Stomach (tissue), 8 donors: ENCODE measurements at regions not wholly inside any gene's neighbourhood (a gene's known extent, or its start where the extent isn't known, plus 50 kb on each side); places are given as distances from the start of the nearest gene placed in this dataset.

ENCODE experiments used
- DNase-seq, 2 donors: peaks; one replicate each; pipeline versions ENCODE4 v3.0.0 to v3.0.0-alpha.2; 2013 to 2019
- H3K27ac ChIP-seq, 5 donors: fragments of 200-600 bp in 4 of 5; sonication (generic) in 4 of 5; one replicate each; pipeline ENCODE4 v1.5.1; 2013 to 2019; ENCODE audit warnings: mild to moderate bottlenecking in 1 of 5, moderate library complexity in 1 of 5
- H3K27me3 ChIP-seq, 3 donors: fragments of 200-600 bp; sonication (generic); one replicate each; pipeline ENCODE4 v1.5.1; 2017 to 2019; ENCODE audit warnings: mixed run types in 1 of 3
- H3K36me3 ChIP-seq, 4 donors: fragments of 200-600 bp; sonication (generic); 1 replicate in 3 of 4; 2 replicates in 1 of 4; pipeline ENCODE4 v1.5.1; 2016 to 2019
- H3K4me1 ChIP-seq, 4 donors: fragments of 200-600 bp; sonication (generic); one replicate each; pipeline ENCODE4 v1.5.1; 2016 to 2019
- H3K4me3 ChIP-seq, 4 donors: fragments of 200-600 bp; sonication (generic) in 3 of 4; one replicate each; pipeline ENCODE4 v1.5.1; 2016 to 2019; ENCODE audit warnings: mild to moderate bottlenecking in 1 of 4
- H3K9me3 ChIP-seq, 4 donors: fragments of 200-600 bp; sonication (generic); one replicate each; pipeline ENCODE4 v1.5.1; 2016 to 2019
- EP300 ChIP-seq: sonication (generic); formaldehyde crosslinking; IDR thresholded peaks from one replicate; pipeline ENCODE4 v1.6.1; 2017; ENCODE audit warnings: antibody characterized with exemption
- POLR2A ChIP-seq, 4 donors: fragments of 450-650 bp; IDR thresholded peaks; one replicate each; pipeline ENCODE4 v1.6.1; 2016; ENCODE audit warnings: antibody characterized with exemption in 4 of 4, control low read depth in 2 of 4, mild to moderate bottlenecking in 1 of 4, moderate library complexity in 1 of 4
- POLR2AphosphoS5 ChIP-seq, 3 donors: sonication (generic); formaldehyde crosslinking; IDR thresholded peaks; one replicate each; pipeline ENCODE4 v1.6.1; 2016; ENCODE audit warnings: antibody characterized with exemption in 3 of 3
- WGBS, 5 donors: extraction: QIAGEN DNeasy Blood & Tissue Kit in 3 of 5; methylation state at CpG; one replicate each; pipeline versions ENCODE4 v1.1.5 to v1.1.7; 2013 to 2018; 5-methylcytosine and 5-hydroxymethylcytosine counted together
- intact Hi-C: fragments of 100-400 bp; cut with DNase I; formaldehyde crosslinking; loops from one replicate; pipeline ENCODE4 v1.15.1; 2023; ENCODE audit warnings: low total_unique reads
- TF ChIP-seq, protein P1 (sequence below), 7 experiments: fragments of 450-650 bp in 4 of 7; fragments of 200-600 bp in 3 of 7; sonication (generic) in 3 of 7; IDR thresholded peaks; one replicate each; pipeline ENCODE4 v1.5.1; 2016 to 2019; ENCODE audit warnings: antibody characterized with exemption in 7 of 7, control low read depth in 2 of 7, mild to moderate bottlenecking in 1 of 7
- donor health status: healthy with polysubstance abuse.
- donor health status: Bipolar disorder and iron deficiency.
- donor health status: healthy.

DNA sequence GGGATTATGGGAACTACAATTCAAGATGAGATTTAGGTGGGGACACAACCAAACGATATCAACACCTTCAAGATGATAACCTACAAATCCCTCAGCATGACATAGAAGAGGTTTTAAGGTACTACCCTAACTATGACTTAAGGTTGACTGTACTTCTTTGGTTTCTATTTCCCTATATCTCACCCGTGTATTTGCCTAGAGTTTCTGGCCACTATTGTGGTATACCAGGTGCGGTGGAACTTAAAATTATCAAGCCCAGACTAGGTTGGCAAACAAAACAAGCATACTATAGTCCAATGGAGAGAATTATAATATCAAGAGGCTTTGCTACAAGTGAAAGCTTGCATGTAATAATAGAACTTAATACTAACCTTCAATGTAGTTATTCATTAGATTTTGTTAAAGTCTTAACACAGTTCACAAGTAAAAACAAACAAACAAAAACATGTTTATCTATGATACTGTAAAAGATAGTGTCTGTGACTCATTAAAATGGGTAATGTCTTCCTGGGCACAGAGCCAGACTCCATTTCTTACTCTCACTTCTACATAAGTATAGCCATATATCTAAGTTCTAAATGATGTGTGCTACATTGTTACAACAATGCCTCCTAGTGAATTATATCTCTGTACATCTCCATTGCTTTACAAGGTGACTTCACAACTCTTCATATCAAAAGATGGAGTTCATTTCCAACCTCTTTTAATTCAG is 479.1 kb downstream of the ZBBX start:
- Histone ChIP-seq H3K36me3 (no peaks in the 10 kb centered on the region), H3K27ac (no peak overlapping the region), H3K4me3 (no peak overlapping the region), H3K4me1 (no peaks in the 10 kb centered on the region), H3K27me3 (no peaks in the 10 kb centered on the region), H3K9me3 (no peaks in the 10 kb centered on the region)
- TF ChIP-seq POLR2A (IDR thresholded peaks at IDR 0.05) (no peak), POLR2AphosphoS5 (IDR thresholded peaks at IDR 0.05) (no peak), EP300 (no peak)
- TF ChIP-seq, protein P1, sequence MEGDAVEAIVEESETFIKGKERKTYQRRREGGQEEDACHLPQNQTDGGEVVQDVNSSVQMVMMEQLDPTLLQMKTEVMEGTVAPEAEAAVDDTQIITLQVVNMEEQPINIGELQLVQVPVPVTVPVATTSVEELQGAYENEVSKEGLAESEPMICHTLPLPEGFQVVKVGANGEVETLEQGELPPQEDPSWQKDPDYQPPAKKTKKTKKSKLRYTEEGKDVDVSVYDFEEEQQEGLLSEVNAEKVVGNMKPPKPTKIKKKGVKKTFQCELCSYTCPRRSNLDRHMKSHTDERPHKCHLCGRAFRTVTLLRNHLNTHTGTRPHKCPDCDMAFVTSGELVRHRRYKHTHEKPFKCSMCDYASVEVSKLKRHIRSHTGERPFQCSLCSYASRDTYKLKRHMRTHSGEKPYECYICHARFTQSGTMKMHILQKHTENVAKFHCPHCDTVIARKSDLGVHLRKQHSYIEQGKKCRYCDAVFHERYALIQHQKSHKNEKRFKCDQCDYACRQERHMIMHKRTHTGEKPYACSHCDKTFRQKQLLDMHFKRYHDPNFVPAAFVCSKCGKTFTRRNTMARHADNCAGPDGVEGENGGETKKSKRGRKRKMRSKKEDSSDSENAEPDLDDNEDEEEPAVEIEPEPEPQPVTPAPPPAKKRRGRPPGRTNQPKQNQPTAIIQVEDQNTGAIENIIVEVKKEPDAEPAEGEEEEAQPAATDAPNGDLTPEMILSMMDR (IDR thresholded peaks at IDR 0.05) = no peak
- WGBS, 5 donors = 36 to 61% (median 38%) methylated on average over 3 of the region's 3 CpGs
- peak in 1 of 2 donors; percentile 2 for DNase-seq
- intact Hi-C loops = no loop called here

DNA sequence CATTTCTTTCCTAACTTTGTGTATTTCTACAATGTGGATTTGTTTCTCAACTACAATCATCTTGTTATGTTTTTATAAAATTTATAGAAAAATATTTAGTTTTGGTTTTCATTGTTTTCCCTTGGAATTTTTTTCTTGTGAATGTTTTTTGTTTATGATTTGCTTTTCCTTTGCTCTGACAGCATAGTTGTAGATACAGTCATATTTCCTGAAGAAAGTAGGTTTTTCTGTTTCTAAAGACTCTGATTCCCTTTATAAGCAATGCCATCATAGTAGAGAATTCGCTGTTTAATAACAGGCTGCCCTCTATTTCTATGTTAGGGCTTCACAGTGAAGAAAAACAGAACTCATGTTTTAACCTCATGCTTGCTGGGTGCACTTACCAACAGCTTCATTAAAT is 482.3 kb downstream of the ZBBX start:
- TF ChIP-seq, protein P1 (IDR thresholded peaks at IDR 0.05) = no peak
- no peak for TF ChIP-seq EP300
- no peak for TF ChIP-seq POLR2A (IDR thresholded peaks at IDR 0.05)
- TF ChIP-seq POLR2AphosphoS5 (IDR thresholded peaks at IDR 0.05) = no peak
- H3K4me3 ChIP-seq = no peak overlapping the region
- no peak overlapping the region for H3K27ac ChIP-seq
- H3K9me3 ChIP-seq = no peaks in the 10 kb centered on the region
- DNase-seq = no peak
- H3K4me1 ChIP-seq = no peaks in the 10 kb centered on the region
- intact Hi-C loops = no loop called here
- H3K36me3 ChIP-seq = no peaks in the 10 kb centered on the region
- WGBS, 5 donors = 64 to 86% (median 72%) methylated on average over 1 of the region's 1 CpG
- no peaks in the 10 kb centered on the region for H3K27me3 ChIP-seq

DNA sequence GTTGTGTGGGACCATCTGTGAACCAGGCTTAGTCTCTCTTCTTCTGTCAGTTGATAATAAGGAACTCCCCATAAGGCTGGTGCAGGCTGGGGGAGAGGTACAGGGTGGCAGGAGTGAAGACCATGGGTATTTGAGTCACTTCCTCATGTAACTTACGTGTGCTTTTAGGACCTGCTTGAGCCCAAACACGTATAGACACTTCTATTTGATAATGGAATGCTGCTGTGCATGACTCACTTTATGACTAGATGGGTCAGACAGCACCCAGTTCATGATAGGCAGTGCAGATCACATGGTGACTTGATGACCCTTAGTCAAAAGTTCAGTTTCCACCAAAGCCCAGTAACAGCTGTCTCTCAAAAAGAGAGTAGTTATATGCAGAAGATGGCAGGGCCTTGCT is 490.9 kb downstream of the ZBBX start:
- Histone ChIP-seq H3K4me3 (no peak overlapping the region), H3K36me3 (no peaks in the 10 kb centered on the region), H3K27ac (no peak overlapping the region), H3K4me1 (no peaks in the 10 kb centered on the region), H3K9me3 (no peaks in the 10 kb centered on the region), H3K27me3 (no peaks in the 10 kb centered on the region)
- WGBS, 5 donors = 64 to 79% (median 73%) methylated on average over 2 of the region's 2 CpGs
- TF ChIP-seq, protein P1 (IDR thresholded peaks at IDR 0.05) = no peak
- TF ChIP-seq POLR2AphosphoS5 (IDR thresholded peaks at IDR 0.05) (no peak), POLR2A (IDR thresholded peaks at IDR 0.05) (no peak), EP300 (no peak)
- intact Hi-C loops = no loop called here
- DNase-seq = no peak

DNA sequence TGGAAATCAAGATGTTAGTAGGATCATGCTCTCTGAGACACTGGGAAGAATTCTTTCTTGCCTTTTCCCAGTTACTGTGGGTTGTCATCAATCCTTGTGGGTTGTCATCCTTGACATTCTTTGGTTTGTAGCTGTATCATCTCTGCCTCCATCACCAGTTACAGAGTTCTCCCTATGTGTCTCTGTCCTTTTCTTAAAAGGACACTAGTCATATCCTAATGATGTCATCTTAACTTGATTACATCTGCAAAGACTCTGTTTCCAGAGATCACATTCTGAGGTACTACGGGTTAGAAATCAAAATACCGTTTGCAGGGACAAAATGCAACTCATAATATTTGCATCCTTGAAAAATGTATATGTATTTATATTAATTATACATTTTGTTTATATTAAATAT is 500.4 kb downstream of the ZBBX start:
- H3K4me3 ChIP-seq = no peak overlapping the region
- H3K4me1 ChIP-seq = no peaks in the 10 kb centered on the region
- intact Hi-C loops = no loop called here
- no peak overlapping the region for H3K27ac ChIP-seq
- WGBS, 5 donors = 90 to 93% (median 93%) methylated on average over 2 of the region's 2 CpGs
- no peak for DNase-seq
- peaks cover 0 to 6% (median 0%) of the 10 kb centered on the region in 4 donors for H3K9me3 ChIP-seq
- H3K36me3 ChIP-seq = no peaks in the 10 kb centered on the region
- TF ChIP-seq POLR2AphosphoS5 (IDR thresholded peaks at IDR 0.05) = no peak
- no peak for TF ChIP-seq POLR2A (IDR thresholded peaks at IDR 0.05)
- TF ChIP-seq, protein P1 (IDR thresholded peaks at IDR 0.05) = no peak
- TF ChIP-seq EP300 = no peak
- no peaks in the 10 kb centered on the region for H3K27me3 ChIP-seq
